Nephron (organoid): ENCODE measurements at regions not wholly inside any gene's neighbourhood (a gene's known extent, or its start where the extent isn't known, plus 50 kb on each side); places are given as distances from the start of the nearest gene placed in this dataset.

Experiments
- H3K27ac Mint-ChIP-seq, 3 experiments: 2 replicates each; pipeline ENCODE4 v1.8.0; 2020; ENCODE audit warnings: mixed read lengths in 3 of 3, mild to moderate bottlenecking in 2 of 3, moderate library complexity in 1 of 3
- H3K27me3 Mint-ChIP-seq: 2 replicates; pipeline ENCODE4 v1.8.0; 2021; ENCODE audit warnings: low read depth, mild to moderate bottlenecking, moderate library complexity, mixed read lengths
- H3K36me3 Mint-ChIP-seq: 2 replicates; pipeline ENCODE4 v1.8.0; 2020; ENCODE audit warnings: low read depth, mixed read lengths
- H3K4me1 Mint-ChIP-seq: 2 replicates; pipeline ENCODE4 v1.8.0; 2020; ENCODE audit warnings: mixed read lengths
- H3K4me3 Mint-ChIP-seq, 3 experiments: 2 replicates each; pipeline ENCODE4 v1.8.0; 2020; ENCODE audit warnings: mild to moderate bottlenecking in 3 of 3, mixed read lengths in 3 of 3, moderate library complexity in 2 of 3
- H3K9me3 Mint-ChIP-seq: 2 replicates; pipeline ENCODE4 v1.8.0; 2020; ENCODE audit warnings: mixed read lengths
- CTCF ChIP-seq, 3 experiments: fragments of 200-600 bp; sonication (generic); IDR thresholded peaks; one replicate each; pipeline ENCODE4 v1.5.0; 2021; ENCODE audit warnings: antibody characterized with exemption in 3 of 3; ENCODE audit not compliant: unreplicated experiment in 3 of 3

- Mint-ChIP-seq H3K4me3 (no peak overlapping the region), H3K9me3 (no peaks in the 10 kb centered on the region), H3K27ac (no peak overlapping the region), H3K27me3 (no peaks in the 10 kb centered on the region), H3K36me3 (no peaks in the 10 kb centered on the region), H3K4me1 (peaks cover 5% of the 10 kb centered on the region)
- TF ChIP-seq CTCF (IDR thresholded peaks at IDR 0.05; ENCODE audit: unreplicated experiment in 3 of 3) = no peak
Observed at GRCh38 chr4:117868201-117868600, 166.1 kb upstream of the NDST3 start.

GRCh38 chr4:117873779-117874178, 160.5 kb upstream of the NDST3 start:
- H3K4me1 Mint-ChIP-seq = peaks cover 16% of the 10 kb centered on the region
- TF ChIP-seq CTCF (IDR thresholded peaks at IDR 0.05; ENCODE audit: unreplicated experiment in 3 of 3) = no peak
- no peak overlapping the region for H3K27ac Mint-ChIP-seq
- no peaks in the 10 kb centered on the region for H3K36me3 Mint-ChIP-seq
- H3K4me3 Mint-ChIP-seq = no peak overlapping the region
- no peaks in the 10 kb centered on the region for H3K9me3 Mint-ChIP-seq
- no peaks in the 10 kb centered on the region for H3K27me3 Mint-ChIP-seq

- H3K27ac Mint-ChIP-seq = no peak overlapping the region
- no peaks in the 10 kb centered on the region for H3K36me3 Mint-ChIP-seq
- H3K27me3 Mint-ChIP-seq = no peaks in the 10 kb centered on the region
- H3K4me1 Mint-ChIP-seq = peaks cover 16% of the 10 kb centered on the region
- H3K4me3 Mint-ChIP-seq = no peak overlapping the region
- H3K9me3 Mint-ChIP-seq = no peaks in the 10 kb centered on the region
- no peak for TF ChIP-seq CTCF (IDR thresholded peaks at IDR 0.05; ENCODE audit: unreplicated experiment in 3 of 3)
Observed at GRCh38 chr4:117874216-117874615, 160.1 kb upstream of the NDST3 start.

- Mint-ChIP-seq H3K27ac (peak overlapping the region in 2 of 3 experiments; percentile 50 to 68), H3K27me3 (no peaks in the 10 kb centered on the region), H3K36me3 (no peaks in the 10 kb centered on the region), H3K9me3 (peaks cover 5% of the 10 kb centered on the region), H3K4me1 (peaks cover 50% of the 10 kb centered on the region), H3K4me3 (no peak overlapping the region)
- TF ChIP-seq CTCF (IDR thresholded peaks at IDR 0.05; ENCODE audit: unreplicated experiment in 3 of 3) = no peak
Observed at GRCh38 chr4:117889978-117890377, 144.3 kb upstream of the NDST3 start.

GRCh38 chr4:117893207-117893606, 141.1 kb upstream of the NDST3 start:
- H3K9me3 Mint-ChIP-seq = no peaks in the 10 kb centered on the region
- no peaks in the 10 kb centered on the region for H3K27me3 Mint-ChIP-seq
- no peaks in the 10 kb centered on the region for H3K36me3 Mint-ChIP-seq
- H3K4me1 Mint-ChIP-seq = peaks cover 46% of the 10 kb centered on the region
- TF ChIP-seq CTCF (IDR thresholded peaks at IDR 0.05; ENCODE audit: unreplicated experiment in 3 of 3) = no peak
- H3K4me3 Mint-ChIP-seq = peak overlapping the region in 1 of 3 experiments; percentile 9
- peak overlapping the region in 2 of 3 experiments; percentile 62 for H3K27ac Mint-ChIP-seq

GRCh38 chr4:117898496-117898895, 135.8 kb upstream of the NDST3 start:
- H3K4me3 Mint-ChIP-seq = no peak overlapping the region

More at GRCh38 chr4:117898496-117898895, 135.8 kb upstream of the NDST3 start:
- H3K4me1 Mint-ChIP-seq = peaks cover 13% of the 10 kb centered on the region
- H3K36me3 Mint-ChIP-seq = no peaks in the 10 kb centered on the region
- no peak for TF ChIP-seq CTCF (IDR thresholded peaks at IDR 0.05; ENCODE audit: unreplicated experiment in 3 of 3)
- no peaks in the 10 kb centered on the region for H3K27me3 Mint-ChIP-seq
- no peak overlapping the region for H3K27ac Mint-ChIP-seq
- H3K9me3 Mint-ChIP-seq = no peaks in the 10 kb centered on the region
